HG03045 (cell line): ENCODE measurements at regions not wholly inside any gene's neighbourhood (a gene's known extent, or its start where the extent isn't known, plus 50 kb on each side); places are given as distances from the start of the nearest gene placed in this dataset.
"Not testable (repeated sequence)": the region's sequence is repeated elsewhere in the genome, so short reads cannot be mapped to it uniquely, and the experiment has no call there.

Source experiments
- ATAC-seq: cut with Tn5 transposase; IDR thresholded peaks from one replicate; pipeline ENCODE4 v1.9.1; 2021; ENCODE audit warnings: mild to moderate bottlenecking, moderate library complexity; ENCODE audit not compliant: unreplicated experiment

GRCh38 chr5:82521431-82522051, 243.4 kb upstream of the RPS23 start:
- ATAC-seq: no peak

DNA sequence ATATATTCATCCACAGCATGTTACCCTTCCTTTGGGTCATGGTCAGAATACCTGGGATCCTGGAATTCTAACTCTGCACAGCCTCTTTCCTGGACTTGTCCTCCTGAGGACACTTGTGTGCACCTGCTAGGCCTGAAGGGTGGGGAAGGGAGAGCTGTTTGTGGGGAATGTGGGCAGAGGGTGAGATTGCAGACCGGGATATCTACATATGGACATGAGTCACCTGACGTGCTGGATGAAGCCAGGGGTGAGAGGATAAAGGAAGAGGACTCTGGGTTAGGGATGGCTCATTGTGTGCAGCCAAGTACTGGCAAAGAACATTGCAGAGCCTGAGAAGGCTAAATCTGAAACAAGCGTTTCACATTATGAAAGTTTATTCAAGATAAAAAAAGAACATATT, 241.4 kb upstream of the RPS23 start:
- ATAC-seq: no peak

DNA sequence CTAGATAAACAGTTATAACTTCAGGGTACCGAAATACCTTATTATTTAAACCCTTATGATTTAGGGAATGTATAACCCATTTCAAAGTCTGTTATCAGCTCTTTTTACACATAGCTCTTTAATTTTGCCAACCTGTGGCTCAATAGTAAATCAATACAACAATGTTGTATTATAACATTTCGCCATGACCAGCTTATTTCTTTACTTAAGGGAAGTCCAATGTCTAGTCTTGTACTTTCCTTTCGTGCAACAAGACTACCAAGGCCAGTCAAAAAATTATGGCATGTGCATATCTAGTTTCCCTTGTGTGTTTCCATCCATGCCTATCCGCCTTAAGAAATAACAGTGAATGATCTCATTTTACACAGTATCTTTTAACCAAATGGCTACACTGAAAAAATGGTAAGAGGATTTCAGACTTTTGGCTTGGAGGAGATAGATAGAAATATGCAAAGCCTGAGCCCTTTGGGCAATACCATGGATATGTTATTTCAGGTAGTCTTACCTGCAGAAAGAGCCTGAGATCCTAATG, 239.5 kb upstream of the RPS23 start:
- no peak for ATAC-seq

- no peak for ATAC-seq
Observed at GRCh38 chr5:82513738-82514137, 235.6 kb upstream of the RPS23 start.

DNA sequence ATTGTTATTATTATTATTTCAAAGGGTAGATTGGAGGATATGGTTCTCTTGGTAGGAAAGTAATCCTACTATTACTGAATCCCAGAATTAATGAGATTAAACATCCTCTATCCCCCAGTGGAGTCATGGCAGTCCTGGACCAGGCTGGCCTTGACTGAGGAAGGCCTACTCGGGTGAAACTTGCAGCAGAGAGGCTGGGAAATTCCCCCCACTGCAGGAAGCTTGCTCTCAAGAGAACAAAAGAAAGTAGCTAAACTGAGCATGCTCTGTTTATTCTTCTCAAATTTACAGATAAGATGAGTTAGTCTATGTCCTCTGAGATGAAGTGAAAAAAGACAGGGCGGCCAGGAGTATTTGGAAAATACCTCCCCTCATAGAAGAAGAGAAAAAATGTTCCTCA, 233.9 kb upstream of the RPS23 start:
- no peak for ATAC-seq

DNA sequence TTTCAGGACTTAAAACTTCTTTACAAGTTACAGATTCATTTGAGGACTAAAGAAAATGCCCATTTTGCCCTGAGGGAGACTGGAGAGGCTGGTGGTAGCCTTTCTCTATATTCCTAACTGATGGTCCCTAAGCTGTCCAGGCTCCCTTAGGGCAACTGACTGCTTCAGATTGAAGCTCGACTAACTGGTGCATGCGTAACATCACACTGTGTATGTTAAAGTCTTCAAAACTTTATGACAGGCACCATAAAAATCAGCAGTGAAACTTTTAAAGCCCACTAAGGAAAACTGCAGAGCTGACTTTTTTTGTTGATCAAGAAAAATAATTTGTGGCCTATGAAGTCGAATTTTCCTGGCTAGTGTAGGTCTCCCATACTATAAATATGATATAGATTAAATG, 233.0 kb upstream of the RPS23 start:
- ATAC-seq: no peak

DNA sequence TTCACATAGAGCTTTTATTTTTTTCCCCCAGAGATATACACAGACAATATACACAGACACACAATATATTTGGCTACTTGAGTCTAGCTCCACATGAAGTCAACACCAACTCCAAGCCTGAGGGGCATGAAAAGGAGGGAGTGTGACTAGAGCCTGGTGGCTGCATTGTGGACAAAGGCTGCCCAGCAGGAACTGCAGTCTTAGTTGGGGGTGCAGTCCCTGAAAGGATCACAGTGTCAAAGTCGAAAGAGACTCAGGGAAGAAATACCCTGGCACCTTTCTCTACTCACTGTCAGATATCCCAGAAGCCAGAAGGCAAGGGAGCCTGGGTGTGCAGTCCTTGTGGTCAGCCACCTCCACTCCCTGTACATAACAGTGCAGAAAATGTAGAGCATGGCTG, 231.6 kb upstream of the RPS23 start:
- ATAC-seq: no peak

GRCh38 chr5:82506390-82506789, 228.2 kb upstream of the RPS23 start:
- ATAC-seq: not testable (repeated sequence)

DNA sequence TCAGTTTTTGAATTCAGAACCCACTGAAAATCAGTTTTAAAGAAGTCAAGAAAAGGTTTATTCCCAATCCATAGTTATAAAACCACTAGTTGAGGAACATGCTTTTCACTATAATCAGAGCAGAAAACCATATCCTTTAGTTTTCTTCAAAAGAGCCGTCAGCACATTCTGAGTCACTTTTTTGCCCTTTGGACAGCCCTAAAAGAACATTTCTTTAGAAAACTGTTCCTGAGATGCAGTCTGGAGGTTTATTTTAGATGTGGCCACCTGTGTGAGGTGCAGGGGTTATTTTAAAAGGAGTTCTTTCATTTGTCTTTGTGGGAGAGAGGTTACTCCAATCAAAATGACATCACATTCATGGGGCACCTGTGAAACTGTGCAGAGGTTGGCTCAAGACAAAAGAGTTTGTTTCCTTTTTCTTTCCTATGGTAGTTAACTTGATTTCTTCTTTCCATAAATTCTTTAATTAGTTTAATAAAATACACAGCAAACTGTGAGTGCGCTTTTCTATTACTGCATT, 221.6 kb upstream of the RPS23 start:
- no peak for ATAC-seq

- no peak for ATAC-seq
Observed at GRCh38 chr5:82497242-82497641, 219.1 kb upstream of the RPS23 start.

DNA sequence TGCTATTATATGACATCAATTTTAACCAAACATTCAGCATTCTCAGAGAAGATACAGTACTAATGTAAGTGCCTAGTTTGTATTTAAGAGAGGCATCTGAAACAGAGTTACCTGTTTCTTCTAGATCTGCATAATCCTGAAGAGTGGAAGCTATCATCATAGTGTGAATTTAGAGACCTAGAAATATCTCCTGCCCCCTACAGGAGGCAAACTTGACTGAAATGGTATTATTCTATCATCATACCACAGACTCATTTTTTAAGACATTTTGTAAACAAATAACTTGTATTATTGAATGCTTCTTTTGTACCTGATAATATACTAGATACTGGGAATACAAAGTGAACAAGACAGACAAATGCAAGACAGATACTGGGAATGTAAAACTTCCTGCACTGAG, 216.8 kb upstream of the RPS23 start:
- no peak for ATAC-seq

- ATAC-seq: no peak
Observed at GRCh38 chr5:82493221-82493620, 215.1 kb upstream of the RPS23 start.

- no peak for ATAC-seq
Observed at GRCh38 chr5:82491397-82491796, 213.2 kb upstream of the RPS23 start.

- ATAC-seq: no peak
Observed at GRCh38 chr5:82489683-82490082, 211.5 kb upstream of the RPS23 start.

GRCh38 chr5:82487131-82487530, 209.0 kb upstream of the RPS23 start:
- no peak for ATAC-seq

DNA sequence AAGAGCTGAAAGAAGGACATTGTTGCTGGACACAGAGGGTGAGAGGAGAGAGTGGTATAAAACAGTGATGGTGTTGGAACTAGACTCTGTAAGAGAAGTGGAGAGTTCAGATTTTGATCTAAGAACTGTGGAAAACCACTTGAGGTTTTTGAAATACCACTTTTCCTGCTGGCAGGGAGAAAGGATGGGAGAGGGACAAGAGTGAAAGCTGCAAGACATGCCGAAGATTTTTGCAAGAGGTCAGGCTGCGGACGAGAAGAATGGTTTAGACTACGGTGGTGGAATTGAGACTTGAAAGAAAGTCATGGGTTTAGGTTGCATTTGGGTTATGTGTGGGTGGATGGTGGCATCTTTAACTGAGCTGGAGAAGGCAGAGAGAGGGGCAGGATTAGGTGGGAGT, 202.2 kb upstream of the RPS23 start:
- no peak for ATAC-seq

- ATAC-seq: no peak
Observed at GRCh38 chr5:82476155-82476554, 198.0 kb upstream of the RPS23 start.

DNA sequence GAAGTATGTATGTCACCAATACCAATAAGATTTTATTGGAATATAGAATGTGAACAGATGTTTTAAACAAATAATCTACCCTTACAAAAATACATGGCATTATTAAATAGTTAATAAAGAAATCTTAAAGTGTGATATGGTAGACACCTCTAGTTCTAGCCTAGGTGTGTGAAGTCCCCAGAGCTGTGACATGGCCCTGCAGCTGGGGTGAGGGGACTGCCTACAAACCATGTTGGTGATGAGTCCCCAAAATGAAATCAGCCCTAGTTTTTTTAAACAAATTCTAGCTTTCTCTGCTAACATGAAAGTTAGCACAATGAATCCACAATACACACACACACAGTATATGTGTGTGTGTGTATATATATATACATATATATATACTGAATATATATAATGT, 195.1 kb upstream of the RPS23 start:
- ATAC-seq: no peak

DNA sequence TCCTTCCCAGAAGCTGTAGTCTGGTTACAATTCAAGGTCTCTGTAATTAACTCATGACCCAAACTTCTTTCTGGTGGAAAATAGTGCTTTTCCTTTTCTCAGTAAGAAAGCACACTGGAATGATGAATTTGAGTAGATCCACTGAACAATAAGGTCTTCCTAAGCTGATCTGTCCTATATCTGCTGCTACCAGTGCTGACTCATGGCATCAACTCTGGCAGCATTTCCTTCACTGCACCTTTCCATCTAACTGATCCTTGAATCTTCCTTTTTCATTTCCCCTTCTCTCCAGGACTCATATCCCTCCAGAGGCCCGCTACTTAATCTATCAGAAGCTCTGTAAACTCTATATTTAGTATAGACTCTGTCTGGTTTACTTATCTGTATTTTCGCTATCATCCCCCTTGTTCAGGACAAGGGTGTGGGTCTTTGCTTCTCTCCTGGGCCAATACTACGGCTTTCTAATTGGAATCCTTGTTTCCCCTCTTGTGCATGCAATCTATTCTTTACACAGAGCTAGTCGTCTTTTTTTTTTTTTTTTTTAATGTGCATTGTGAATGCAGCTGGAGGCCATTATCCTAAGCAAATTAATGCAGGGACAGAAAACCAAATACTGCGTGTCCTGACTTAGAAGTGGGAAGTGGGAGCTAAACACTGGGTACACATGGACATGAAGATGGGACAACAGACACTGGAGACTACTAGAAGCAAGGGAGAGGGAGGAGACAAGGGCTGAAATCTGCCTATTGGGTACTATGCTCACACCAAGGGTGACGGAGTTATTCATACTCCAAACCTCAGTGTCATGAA, 192.2 kb upstream of the RPS23 start:
- no peak for ATAC-seq

GRCh38 chr5:82466986-82467561, 188.9 kb upstream of the RPS23 start:
- ATAC-seq: no peak

- ATAC-seq: no peak
Observed at GRCh38 chr5:82465235-82465634, 187.1 kb upstream of the RPS23 start.

DNA sequence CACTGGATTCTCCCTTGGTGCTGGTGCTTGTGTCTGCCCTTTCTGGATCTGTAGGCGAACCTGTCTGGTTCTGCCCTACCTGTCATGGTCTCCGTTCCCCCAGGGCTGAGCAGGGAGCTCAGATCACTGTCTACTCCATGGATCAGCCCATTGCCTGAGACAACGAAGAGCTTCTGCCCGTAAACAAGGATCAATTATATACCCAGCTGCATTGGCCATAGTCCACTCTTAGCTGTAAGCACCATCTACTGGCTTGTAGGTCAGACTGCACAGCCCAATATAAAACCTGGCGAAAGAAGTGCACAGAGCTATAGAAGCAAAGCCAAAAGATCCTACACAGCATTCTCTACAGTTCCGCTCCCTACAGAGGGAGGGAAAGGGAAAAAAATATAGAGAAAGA, 181.5 kb upstream of the RPS23 start:
- no peak for ATAC-seq
